IMR-90 (cell line): ENCODE measurements at regions not wholly inside any gene's neighbourhood (a gene's known extent, or its start where the extent isn't known, plus 50 kb on each side); places are given as distances from the start of the nearest gene placed in this dataset.

ENCODE experiments used
- ATAC-seq: fragments of 200-7000 bp; cut with Tn5 transposase; 2 replicates; pipeline ENCODE4 v1.9.1; 2020; ENCODE audit warnings: low read depth, mild to moderate bottlenecking, moderate library complexity
- BruUV-seq: library from RNA; stranded (reverse); fragments of 400-500 nt; replicated peaks from 2 replicates; lab custom pipeline; 2021; lab: Mats Ljungman, UMichigan
- CTCF ChIA-PET: fragments of 300-600 bp; formaldehyde crosslinking; extraction: SDS; loops from one replicate; lab custom pipeline; 2021; ENCODE audit warnings: antibody characterized with exemption; lab: Yijun Ruan, JAX
- POLR2A ChIA-PET: fragments of 300-600 bp; sonication (Branson Sonifier 250); formaldehyde crosslinking; loops from one replicate; lab custom pipeline; 2022; ENCODE audit warnings: antibody characterized with exemption; ENCODE audit not compliant: unreplicated experiment; lab: Charles Lee
- DNase-seq: peaks from one replicate; pipeline ENCODE4 v3.0.0; 2013
- H2AFZ ChIP-seq: replicated peaks from 2 replicates; pipeline ENCODE3; 2013; ENCODE audit warnings: low read length, mild to moderate bottlenecking; ENCODE audit not compliant: poor library complexity
- H2AK5ac ChIP-seq: 2 replicates; pipeline ENCODE4 v1.6.1; 2013; ENCODE audit warnings: low read depth, low read length, inconsistent platforms
- H2AK9ac ChIP-seq: replicated peaks from 2 replicates; pipeline ENCODE3; 2013; ENCODE audit warnings: mild to moderate bottlenecking, low read depth, low read length, moderate library complexity; ENCODE audit not compliant: poor library complexity
- H2BK120ac ChIP-seq: 2 replicates; pipeline ENCODE4 v1.6.1; 2013; ENCODE audit warnings: low read depth, low read length, inconsistent platforms
- H2BK15ac ChIP-seq: 3 replicates; pipeline ENCODE4 v1.6.1; 2013; ENCODE audit warnings: low read depth, low read length, inconsistent platforms
- H2BK20ac ChIP-seq: 2 replicates; pipeline ENCODE4 v1.6.1; 2013; ENCODE audit warnings: low read depth, mild to moderate bottlenecking, inconsistent platforms, low read length, moderate library complexity
- H2BK5ac ChIP-seq: 2 replicates; pipeline ENCODE4 v1.6.1; 2013; ENCODE audit warnings: mild to moderate bottlenecking, low read depth, low read length, inconsistent platforms; ENCODE audit not compliant: poor library complexity, severe bottlenecking
- H3K14ac ChIP-seq: replicated peaks from 2 replicates; pipeline ENCODE4 v1.6.1; 2013; ENCODE audit warnings: low read depth, low read length, inconsistent platforms
- H3K18ac ChIP-seq: 2 replicates; pipeline ENCODE4 v1.6.1; 2013; ENCODE audit warnings: low read depth, low read length, control low read depth
- H3K23ac ChIP-seq: 2 replicates; pipeline ENCODE4 v1.6.1; 2013; ENCODE audit warnings: low read depth, low read length, inconsistent platforms
- H3K27ac ChIP-seq: 2 replicates; pipeline ENCODE4 v1.5.1; 2013; ENCODE audit warnings: mild to moderate bottlenecking, control low read depth, low read length; ENCODE audit not compliant: insufficient read depth
- H3K27me3 ChIP-seq: 2 replicates; pipeline ENCODE4 v1.6.1; 2013; ENCODE audit warnings: low read length; ENCODE audit not compliant: control insufficient read depth, insufficient read depth
- H3K36me3 ChIP-seq: 2 replicates; pipeline ENCODE4 v1.6.1; 2013; ENCODE audit warnings: low read length, mixed read lengths; ENCODE audit not compliant: control insufficient read depth, insufficient read depth
- H3K4ac ChIP-seq: 2 replicates; pipeline ENCODE4 v1.6.1; 2013; ENCODE audit warnings: low read depth, low read length, inconsistent platforms
- H3K4me1 ChIP-seq: 2 replicates; pipeline ENCODE4 v1.6.1; 2013; ENCODE audit warnings: low read length, mixed read lengths; ENCODE audit not compliant: control insufficient read depth, insufficient read depth
- H3K4me2 ChIP-seq: 2 replicates; pipeline ENCODE4 v1.6.1; 2013; ENCODE audit warnings: low read depth, mild to moderate bottlenecking, control low read depth, low read length, moderate library complexity
- H3K4me3 ChIP-seq: 2 replicates; pipeline ENCODE4 v1.5.1; 2013; ENCODE audit warnings: low read depth, mild to moderate bottlenecking, control low read depth, low read length, moderate library complexity; ENCODE audit not compliant: insufficient read depth
- H3K56ac ChIP-seq: 2 replicates; pipeline ENCODE4 v1.6.1; 2013; ENCODE audit warnings: low read length, inconsistent platforms; ENCODE audit not compliant: insufficient read depth; ENCODE audit errors: extremely low read depth
- H3K79me1 ChIP-seq, 2 experiments: 2 replicates each; pipeline ENCODE4 v1.6.1; 2013; ENCODE audit warnings: low read length in 2 of 2, inconsistent platforms in 1 of 2, low read depth in 1 of 2
- H3K9ac ChIP-seq: 2 replicates; pipeline ENCODE4 v1.6.1; 2013; ENCODE audit warnings: low read depth, low read length, control low read depth
- H3K9me1 ChIP-seq: 2 replicates; pipeline ENCODE4 v1.6.1; 2013; ENCODE audit warnings: low read length, inconsistent platforms; ENCODE audit not compliant: insufficient read depth
- H3K9me3 ChIP-seq: 2 replicates; pipeline ENCODE4 v1.6.1; 2013; ENCODE audit warnings: low read length; ENCODE audit not compliant: control insufficient read depth, insufficient read depth
- H4K20me1 ChIP-seq: 2 replicates; pipeline ENCODE4 v1.6.1; 2013; ENCODE audit warnings: low read length, inconsistent platforms; ENCODE audit not compliant: insufficient read depth
- H4K5ac ChIP-seq: 2 replicates; pipeline ENCODE4 v1.6.1; 2013; ENCODE audit warnings: mild to moderate bottlenecking, low read depth, low read length, control low read depth
- H4K8ac ChIP-seq, 2 experiments: 2 replicates each; pipeline ENCODE4 v1.6.1; 2013; ENCODE audit warnings: low read depth in 2 of 2, low read length in 2 of 2, control low read depth in 1 of 2, inconsistent platforms in 1 of 2
- H4K91ac ChIP-seq: 2 replicates; pipeline ENCODE4 v1.6.1; 2013; ENCODE audit warnings: low read depth, low read length, inconsistent platforms; ENCODE audit not compliant: insufficient read depth
- BHLHE40 ChIP-seq: fragments of 150-350 bp; IDR thresholded peaks from 2 replicates; pipeline ENCODE4 v1.6.1; 2016; ENCODE audit warnings: mild to moderate bottlenecking, low read depth, low read length
- CEBPB ChIP-seq: IDR thresholded peaks from 2 replicates; pipeline ENCODE4 v1.6.1; 2012; ENCODE audit warnings: low read depth, low read length, improper control_type of control experiment
- CHD1 ChIP-seq: IDR thresholded peaks from 2 replicates; pipeline ENCODE4 v1.6.1; 2012; ENCODE audit warnings: low read depth, low read length, improper control_type of control experiment
- MAFK ChIP-seq: IDR thresholded peaks from 2 replicates; pipeline ENCODE4 v1.6.1; 2012; ENCODE audit warnings: low read depth, low read length, improper control_type of control experiment
- NFE2L2 ChIP-seq: fragments of 150-350 bp; IDR thresholded peaks from 2 replicates; pipeline ENCODE4 v1.6.1; 2016; ENCODE audit warnings: low read depth, mild to moderate bottlenecking, low read length
- RFX5 ChIP-seq: IDR thresholded peaks from 2 replicates; pipeline ENCODE4 v1.8.0; 2012; ENCODE audit warnings: low read depth, mild to moderate bottlenecking, low read length, moderate library complexity
- SMC3 ChIP-seq: fragments of 150-350 bp; IDR thresholded peaks from 2 replicates; pipeline ENCODE4 v1.6.1; 2016; ENCODE audit warnings: low read depth, mild to moderate bottlenecking, antibody characterized with exemption, low read length, moderate library complexity
- dilution Hi-C: fragments of 300-500 bp; cut with HindIII; formaldehyde crosslinking; loops from one replicate; pipeline ENCODE4 v1.14.3; 2018; ENCODE audit warnings: low sequenced_read_pairs; ENCODE audit not compliant: unreplicated experiment
- in situ Hi-C: fragments of 300-500 bp; cut with MboI; formaldehyde crosslinking; loops from 3 replicates; pipeline ENCODE4 v1.14.3; 2019; ENCODE audit warnings: low sequenced_read_pairs, inconsistent platforms, mixed read lengths
- intact Hi-C: fragments of 100-400 bp; cut with micrococcal nuclease; formaldehyde crosslinking; loops from 2 replicates; pipeline ENCODE4 v1.10.0; 2022
- TF ChIP-seq, protein P1 (sequence below): conservative IDR thresholded peaks from 2 replicates; pipeline ENCODE4 v1.5.1; 2012; ENCODE audit warnings: mild to moderate bottlenecking, low read depth, low read length, improper control_type of control experiment
- TF ChIP-seq, protein P2 (sequence below): fragments of 150-350 bp; IDR thresholded peaks from 2 replicates; pipeline ENCODE4 v1.6.1; 2016; ENCODE audit warnings: low read depth, mild to moderate bottlenecking, low read length, moderate library complexity, borderline replicate concordance
- TF ChIP-seq, protein P3 (sequence below): fragments of 150-350 bp; IDR thresholded peaks from 2 replicates; pipeline ENCODE4 v1.6.1; 2017; ENCODE audit warnings: mild to moderate bottlenecking, antibody characterized with exemption, low read length, low read depth

DNA sequence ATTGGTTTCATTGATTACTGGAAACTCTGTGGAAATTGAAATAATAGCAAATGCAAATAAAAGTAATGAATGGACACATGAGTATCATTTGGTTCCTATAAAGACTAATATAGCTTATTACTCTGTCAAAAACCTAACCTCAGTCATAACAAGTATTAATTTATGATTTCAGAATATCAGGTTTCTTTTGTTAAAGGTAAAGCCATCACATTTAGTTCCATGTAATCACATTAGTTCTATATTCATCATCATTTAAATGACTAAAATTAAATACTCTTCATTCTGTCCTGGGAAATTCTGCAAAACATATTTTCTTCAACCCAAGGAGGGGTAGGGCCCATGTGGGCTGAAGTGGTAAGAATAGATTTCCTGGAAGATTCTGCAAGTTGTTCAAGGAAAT, 68.2 kb upstream of the ANO3 start:
- H3K23ac ChIP-seq, result no peak overlapping the region
- no peak overlapping the region for H2BK20ac ChIP-seq
- H3K27ac ChIP-seq, result no peak overlapping the region
- BruUV-seq, result no TSS peak
- H3K56ac ChIP-seq, result no peak overlapping the region
- no peak overlapping the region for H2AFZ ChIP-seq
- no peak overlapping the region for H3K9ac ChIP-seq
- H3K27me3 ChIP-seq, result no peaks in the 10 kb centered on the region
- no peak overlapping the region for H2AK5ac ChIP-seq
- no peak for ATAC-seq
- H4K20me1 ChIP-seq, result no peaks in the 10 kb centered on the region
- H3K4me3 ChIP-seq, result no peak overlapping the region
- no peaks in the 10 kb centered on the region for H3K36me3 ChIP-seq
- no peak for DNase-seq
- H2AK9ac ChIP-seq, result no peak overlapping the region
- H3K4ac ChIP-seq, result no peak overlapping the region
- H3K14ac ChIP-seq, result no peak overlapping the region
- H2BK15ac ChIP-seq, result no peak overlapping the region
- H2BK120ac ChIP-seq, result no peak overlapping the region
- H3K9me3 ChIP-seq, result no peaks in the 10 kb centered on the region
- ChIA-PET CTCF (interaction anchor here (0.7 to 1.2 kb wide), 2 partner anchors 21 to 281 kb away, joined by 3 read pairs; no protein-coding TSS in a partner anchor), POLR2A (no interaction called here)
- dilution Hi-C loops (no loop called here), in situ Hi-C loops (no loop called here), intact Hi-C loops (no loop called here)
- H4K5ac ChIP-seq, result no peak overlapping the region
- no peaks in the 10 kb centered on the region for H3K9me1 ChIP-seq
- H3K4me1 ChIP-seq, result no peaks in the 10 kb centered on the region
- H3K4me2 ChIP-seq, result no peak overlapping the region
- no peak overlapping the region for H2BK5ac ChIP-seq
- H4K91ac ChIP-seq, result no peak overlapping the region
- no peak overlapping the region for H3K18ac ChIP-seq
- TF ChIP-seq, protein P1, sequence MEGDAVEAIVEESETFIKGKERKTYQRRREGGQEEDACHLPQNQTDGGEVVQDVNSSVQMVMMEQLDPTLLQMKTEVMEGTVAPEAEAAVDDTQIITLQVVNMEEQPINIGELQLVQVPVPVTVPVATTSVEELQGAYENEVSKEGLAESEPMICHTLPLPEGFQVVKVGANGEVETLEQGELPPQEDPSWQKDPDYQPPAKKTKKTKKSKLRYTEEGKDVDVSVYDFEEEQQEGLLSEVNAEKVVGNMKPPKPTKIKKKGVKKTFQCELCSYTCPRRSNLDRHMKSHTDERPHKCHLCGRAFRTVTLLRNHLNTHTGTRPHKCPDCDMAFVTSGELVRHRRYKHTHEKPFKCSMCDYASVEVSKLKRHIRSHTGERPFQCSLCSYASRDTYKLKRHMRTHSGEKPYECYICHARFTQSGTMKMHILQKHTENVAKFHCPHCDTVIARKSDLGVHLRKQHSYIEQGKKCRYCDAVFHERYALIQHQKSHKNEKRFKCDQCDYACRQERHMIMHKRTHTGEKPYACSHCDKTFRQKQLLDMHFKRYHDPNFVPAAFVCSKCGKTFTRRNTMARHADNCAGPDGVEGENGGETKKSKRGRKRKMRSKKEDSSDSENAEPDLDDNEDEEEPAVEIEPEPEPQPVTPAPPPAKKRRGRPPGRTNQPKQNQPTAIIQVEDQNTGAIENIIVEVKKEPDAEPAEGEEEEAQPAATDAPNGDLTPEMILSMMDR, result no peak
- TF ChIP-seq RFX5, result no peak
- TF ChIP-seq CEBPB, result no peak
- TF ChIP-seq, protein P2, sequence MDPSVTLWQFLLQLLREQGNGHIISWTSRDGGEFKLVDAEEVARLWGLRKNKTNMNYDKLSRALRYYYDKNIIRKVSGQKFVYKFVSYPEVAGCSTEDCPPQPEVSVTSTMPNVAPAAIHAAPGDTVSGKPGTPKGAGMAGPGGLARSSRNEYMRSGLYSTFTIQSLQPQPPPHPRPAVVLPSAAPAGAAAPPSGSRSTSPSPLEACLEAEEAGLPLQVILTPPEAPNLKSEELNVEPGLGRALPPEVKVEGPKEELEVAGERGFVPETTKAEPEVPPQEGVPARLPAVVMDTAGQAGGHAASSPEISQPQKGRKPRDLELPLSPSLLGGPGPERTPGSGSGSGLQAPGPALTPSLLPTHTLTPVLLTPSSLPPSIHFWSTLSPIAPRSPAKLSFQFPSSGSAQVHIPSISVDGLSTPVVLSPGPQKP, result no peak
- no peak for TF ChIP-seq BHLHE40
- TF ChIP-seq SMC3, result no peak
- TF ChIP-seq NFE2L2, result no peak
- no peak for TF ChIP-seq MAFK
- TF ChIP-seq CHD1, result no peak
- TF ChIP-seq, protein P3, sequence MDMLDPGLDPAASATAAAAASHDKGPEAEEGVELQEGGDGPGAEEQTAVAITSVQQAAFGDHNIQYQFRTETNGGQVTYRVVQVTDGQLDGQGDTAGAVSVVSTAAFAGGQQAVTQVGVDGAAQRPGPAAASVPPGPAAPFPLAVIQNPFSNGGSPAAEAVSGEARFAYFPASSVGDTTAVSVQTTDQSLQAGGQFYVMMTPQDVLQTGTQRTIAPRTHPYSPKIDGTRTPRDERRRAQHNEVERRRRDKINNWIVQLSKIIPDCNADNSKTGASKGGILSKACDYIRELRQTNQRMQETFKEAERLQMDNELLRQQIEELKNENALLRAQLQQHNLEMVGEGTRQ, result no peak
- no peaks in the 10 kb centered on the region for H3K79me1 ChIP-seq
- H4K8ac ChIP-seq, result no peak overlapping the region
